Heart right ventricle (tissue), 16 donors: ENCODE measurements at regions not wholly inside any gene's neighbourhood (a gene's known extent, or its start where the extent isn't known, plus 50 kb on each side); places are given as distances from the start of the nearest gene placed in this dataset.

Source experiments
- ATAC-seq, 8 donors: fragments of 200-7000 bp; cut with Tn5 transposase; one replicate each; pipeline ENCODE4 v1.9.1; 2020; ENCODE audit warnings: mild to moderate bottlenecking in 8 of 8, moderate library complexity in 8 of 8, moderate number of reproducible peaks in 1 of 8
- DNase-seq, 2 donors: peaks; one replicate each; pipeline ENCODE4 v3.0.0-alpha.2; 2020
- H3K27ac ChIP-seq, 10 donors: fragments of 200-600 bp; sonication (generic) in 2 of 10; one replicate each; pipeline versions ENCODE4 v1.5.0 to v1.8.0; 2020 to 2022; ENCODE audit warnings: mild to moderate bottlenecking in 3 of 10
- H3K27me3 ChIP-seq, 7 donors: fragments of 200-600 bp; one replicate each; pipeline ENCODE4 v1.8.0; 2021 to 2022; ENCODE audit warnings: mild to moderate bottlenecking in 2 of 7
- H3K36me3 ChIP-seq, 9 donors: fragments of 200-600 bp; sonication (generic) in 1 of 9; one replicate each; pipeline versions ENCODE4 v1.5.0 to v1.8.0; 2020 to 2022; ENCODE audit warnings: mild to moderate bottlenecking in 2 of 9
- H3K4me1 ChIP-seq, 9 donors: fragments of 200-600 bp; sonication (generic) in 1 of 9; one replicate each; pipeline versions ENCODE4 v1.5.0 to v1.8.0; 2020 to 2022; ENCODE audit warnings: mild to moderate bottlenecking in 4 of 9
- H3K4me3 ChIP-seq, 10 donors: fragments of 200-600 bp; sonication (generic) in 2 of 10; one replicate each; pipeline versions ENCODE4 v1.5.0 to v1.8.0; 2020 to 2022; ENCODE audit warnings: mild to moderate bottlenecking in 7 of 10, moderate library complexity in 2 of 10
- H3K9me3 ChIP-seq, 11 donors: fragments of 200-600 bp in 10 of 11; sonication (generic) in 2 of 11; one replicate each; pipeline versions ENCODE4 v1.5.0 to v1.8.0; 2013 to 2022; ENCODE audit warnings: mild to moderate bottlenecking in 2 of 11, control low read depth in 1 of 11, moderate library complexity in 1 of 11
- CTCF ChIP-seq, 9 donors: fragments of 200-600 bp; sonication (generic) in 2 of 9; IDR thresholded peaks; one replicate each; pipeline versions ENCODE4 v1.5.0 to v1.8.0; 2021 to 2022; ENCODE audit warnings: antibody characterized with exemption in 9 of 9, mild to moderate bottlenecking in 5 of 9, moderate library complexity in 1 of 9
- WGBS, 2 donors: extraction: QIAGEN DNeasy Blood & Tissue Kit; methylation state at CpG; one replicate each; pipeline ENCODE4 v1.1.7; 2013; ENCODE audit warnings: inconsistent platforms in 1 of 2; 5-methylcytosine and 5-hydroxymethylcytosine counted together
- intact Hi-C, 10 donors: fragments of 100-400 bp; cut with DNase I; formaldehyde crosslinking; loops; one replicate each; pipeline versions ENCODE4 v1.11.1 to v1.14.2; 2022
- donor health status: Arrhythmogenic right ventricular cardiomyopathy.
- donor health status: ischemic (EF 13 %, LVEDD 7.1; RV severe dilation, severe dysfunction).
- donor health status: healthy with polysubstance abuse.
- donor health status: DM: no; HTN: yes; CAD: no.
- donor health status: DM: no; HTN: no; CAD: no.
- donor health status: ischemic (EF 25% LVEDD 6.9; RV normal size, moderate dysfunction).
- donor health status: ischemic (EF 25% LVEDD 5.7; RV mildly dilated, moderate dysfunction).
- donor health status: healthy.
- donor health status: DM: yes; HTN: yes; CAD: no.
- donor health status: Ischemic cardiomyopathy.
- donor health status: ischemic (EF 35%, LVEDD 5.7; RV mildly dilated, moderate dysfunction).
- donor health status: nonischemic (EF 11% LVEDD 7.7; RV severe dilation, severe dysfunction).
- donor health status: DM: yes; HTN: yes; CAD: no.
- donor health status: PGD.
- donor health status: ischemic (EF 29% LVEDD 5.4; RV normal size, mild dysfunction).
- donor health status: nonischemic (EF 23%, LVEDD 6.1; RV moderate dilation, normal function).

DNA sequence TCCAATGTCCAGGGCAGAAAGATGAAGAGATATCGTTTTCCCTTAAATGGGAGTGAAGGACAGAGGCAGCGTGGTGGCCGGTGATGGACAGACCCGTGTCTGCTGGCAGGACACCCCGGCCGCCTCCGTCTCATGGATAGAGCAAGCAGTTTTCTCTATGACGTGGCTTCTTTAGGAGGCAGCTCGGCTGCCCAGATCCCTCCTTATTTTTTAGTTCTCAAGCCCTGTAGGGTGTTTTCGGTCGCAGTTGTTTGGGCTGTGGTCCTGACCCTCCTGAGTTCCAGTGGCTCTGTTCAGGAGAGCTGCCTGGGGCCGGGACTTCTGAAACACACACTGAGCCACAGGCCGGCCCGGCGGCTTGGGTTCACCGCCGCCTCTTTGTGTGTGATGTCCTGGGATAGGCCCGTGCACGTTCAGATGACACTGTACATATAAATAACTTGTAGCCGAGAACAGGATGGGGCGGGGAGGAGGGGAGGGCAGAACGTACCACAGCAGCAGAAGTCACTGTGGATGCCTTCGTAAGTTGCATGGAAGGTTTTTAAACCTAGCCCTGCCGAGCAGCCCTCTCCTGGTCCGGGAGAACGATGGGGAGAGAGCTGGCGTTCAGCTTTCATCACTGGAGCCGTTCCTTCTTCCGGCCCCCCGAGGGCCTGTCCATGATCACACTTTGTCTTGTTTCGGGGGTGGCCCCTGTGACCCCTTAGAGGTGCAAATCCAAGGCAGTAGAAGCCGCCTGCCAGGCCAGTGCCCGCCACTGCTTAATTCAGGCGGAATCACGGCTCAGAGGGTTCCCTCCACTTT lies 65.2 kb downstream of the SIK1 start:
- intact Hi-C loops, result no loop called here
- Histone ChIP-seq H3K4me1 (peaks cover 0 to 54% (median 27%) of the 10 kb centered on the region in 9 donors), H3K4me3 (peak overlapping the region in 9 of 10 donors; percentile 16 to 49 (median 42)), H3K9me3 (no peaks in the 10 kb centered on the region), H3K27me3 (peaks cover 0 to 8% (median 0%) of the 10 kb centered on the region in 7 donors), H3K36me3 (peaks cover 0 to 3% (median 0%) of the 10 kb centered on the region in 9 donors), H3K27ac (peak overlapping the region; percentile 64 to 98 (median 90))
- peak; percentile 62 to 79 for DNase-seq
- peak; percentile 79 to 91 (median 85) for ATAC-seq
- no peak for TF ChIP-seq CTCF (IDR thresholded peaks at IDR 0.05)
- 26 to 30% methylated on average over 35 of the region's 35 CpGs for WGBS, 2 donors

DNA sequence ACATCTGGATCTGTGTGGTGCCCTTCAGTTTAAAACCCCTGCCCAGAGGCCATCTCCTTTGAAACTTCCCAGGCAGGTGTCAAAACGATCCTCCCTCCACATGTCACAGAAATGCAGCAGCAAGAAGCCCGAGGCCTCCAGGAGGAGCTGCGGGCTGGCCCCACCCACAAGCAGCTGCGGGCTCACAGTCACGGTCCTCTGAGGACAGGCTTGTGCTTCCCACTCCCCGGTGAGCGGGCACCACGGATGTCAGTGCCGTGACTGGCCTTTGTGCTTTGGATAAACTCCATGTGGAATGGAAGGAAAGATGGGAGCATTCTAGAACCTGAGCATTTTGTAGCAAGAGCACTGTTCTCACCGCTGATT lies 65.8 kb downstream of the SIK1 start:
- no peaks in the 10 kb centered on the region for H3K9me3 ChIP-seq
- H3K27ac ChIP-seq, result peak overlapping the region; percentile 64 to 98 (median 90)
- peak overlapping the region in 9 of 10 donors; percentile 4 to 49 (median 42) for H3K4me3 ChIP-seq
- peak in 3 of 9 donors; percentile 18 to 39 (median 28) for TF ChIP-seq CTCF (IDR thresholded peaks at IDR 0.05)
- 29 to 40% methylated on average over 10 of the region's 10 CpGs for WGBS, 2 donors
- peaks cover 0 to 3% (median 0%) of the 10 kb centered on the region in 9 donors for H3K36me3 ChIP-seq
- ATAC-seq (peak in 7 of 8 donors; percentile 39 to 64 (median 47)), DNase-seq (peak; percentile 60 to 67)
- peaks cover 0 to 8% (median 0%) of the 10 kb centered on the region in 7 donors for H3K27me3 ChIP-seq
- peaks cover 0 to 48% (median 27%) of the 10 kb centered on the region in 9 donors for H3K4me1 ChIP-seq
- intact Hi-C loops, result no loop called here

GRCh38 chr21:43360441-43361126 lies 66.3 kb downstream of the SIK1 start:
- peaks cover 0 to 43% (median 27%) of the 10 kb centered on the region in 9 donors for H3K4me1 ChIP-seq
- H3K27ac ChIP-seq, result peak overlapping the region; percentile 64 to 98 (median 90)
- peak overlapping the region in 3 of 10 donors; percentile 44 to 49 (median 45) for H3K4me3 ChIP-seq
- no peak for TF ChIP-seq CTCF (IDR thresholded peaks at IDR 0.05)
- WGBS, 2 donors, result 95 to 96% methylated on average over 32 of the region's 32 CpGs
- intact Hi-C loops, result no loop called here
- DNase-seq (peak in 1 of 2 donors; percentile 15), ATAC-seq (peak in 1 of 8 donors; percentile 8)
- H3K27me3 ChIP-seq, result peaks cover 0 to 8% (median 0%) of the 10 kb centered on the region in 7 donors
- peaks cover 0 to 3% (median 0%) of the 10 kb centered on the region in 9 donors for H3K36me3 ChIP-seq
- no peaks in the 10 kb centered on the region for H3K9me3 ChIP-seq
